HG03280 (cell line): ENCODE measurements at regions not wholly inside any gene's neighbourhood (a gene's known extent, or its start where the extent isn't known, plus 50 kb on each side); places are given as distances from the start of the nearest gene placed in this dataset.
"Not testable (repeated sequence)": the region's sequence is repeated elsewhere in the genome, so short reads cannot be mapped to it uniquely, and the experiment has no call there.

Experiments
- ATAC-seq: cut with Tn5 transposase; IDR thresholded peaks from one replicate; pipeline ENCODE4 v1.9.1; 2021; ENCODE audit warnings: mild to moderate bottlenecking, moderate library complexity; ENCODE audit not compliant: unreplicated experiment

DNA sequence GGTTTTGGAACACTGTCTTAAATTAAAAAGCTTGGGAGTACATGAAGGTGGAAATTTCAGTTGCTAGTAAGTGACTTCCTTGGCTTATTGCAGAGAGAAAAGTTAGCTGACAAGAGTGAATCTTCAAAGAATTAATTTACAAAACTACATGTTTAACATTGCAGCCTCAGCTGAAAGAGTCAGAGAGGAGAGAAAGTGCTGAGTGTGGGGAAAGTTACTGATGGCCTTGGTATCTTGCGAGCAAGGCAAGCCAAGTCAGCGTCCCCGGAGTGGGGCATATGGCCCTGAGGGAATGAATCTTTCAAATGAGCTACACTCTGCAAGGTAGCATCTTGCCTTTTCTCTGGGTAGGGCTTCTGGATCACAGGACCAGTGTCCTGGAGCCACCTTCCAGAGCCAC is 131.3 kb downstream of the LPIN1 start:
- ATAC-seq, result no peak

- ATAC-seq, result not testable (repeated sequence)
Measured at GRCh38 chr2:11885253-11885652, 138.8 kb downstream of the LPIN1 start.

GRCh38 chr2:11886899-11887298 is 140.5 kb downstream of the LPIN1 start:
- not testable (repeated sequence) for ATAC-seq

DNA sequence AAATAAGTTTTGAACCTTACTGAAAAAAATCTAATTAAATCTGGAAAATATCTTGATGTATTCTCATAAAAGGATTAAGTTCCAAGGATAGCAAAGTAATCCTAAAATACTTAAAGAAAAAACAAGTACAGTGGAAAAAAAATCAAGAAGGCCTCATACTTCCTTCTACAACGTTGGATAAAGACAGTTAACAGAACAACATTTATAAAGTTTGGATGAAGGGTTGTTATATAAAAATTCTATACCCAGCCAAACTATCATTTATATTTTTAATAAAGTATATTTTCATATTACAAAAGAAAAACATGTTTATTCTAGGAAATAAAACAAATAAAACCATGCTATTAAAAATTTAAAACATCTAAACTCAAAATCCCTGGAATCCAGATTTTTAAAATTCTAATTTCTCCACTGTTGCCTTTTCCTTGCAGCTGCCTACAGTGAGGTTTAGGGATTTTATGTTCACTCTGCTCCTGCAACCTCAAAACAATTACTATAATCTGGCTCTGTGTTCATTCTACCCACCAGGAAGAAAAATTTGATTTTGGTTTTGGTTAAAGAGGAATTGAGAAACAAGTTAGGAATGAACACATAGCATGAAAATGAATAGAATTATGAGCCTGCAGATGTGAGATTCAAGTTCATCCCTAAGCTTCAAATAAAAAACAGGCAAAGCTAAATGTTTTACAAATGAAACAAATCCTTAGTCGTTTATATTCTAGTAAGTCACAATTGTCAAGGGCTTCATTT is 142.8 kb downstream of the LPIN1 start:
- ATAC-seq, result no peak

- ATAC-seq, result no peak
Measured at GRCh38 chr2:11889854-11890253, 143.4 kb downstream of the LPIN1 start.

DNA sequence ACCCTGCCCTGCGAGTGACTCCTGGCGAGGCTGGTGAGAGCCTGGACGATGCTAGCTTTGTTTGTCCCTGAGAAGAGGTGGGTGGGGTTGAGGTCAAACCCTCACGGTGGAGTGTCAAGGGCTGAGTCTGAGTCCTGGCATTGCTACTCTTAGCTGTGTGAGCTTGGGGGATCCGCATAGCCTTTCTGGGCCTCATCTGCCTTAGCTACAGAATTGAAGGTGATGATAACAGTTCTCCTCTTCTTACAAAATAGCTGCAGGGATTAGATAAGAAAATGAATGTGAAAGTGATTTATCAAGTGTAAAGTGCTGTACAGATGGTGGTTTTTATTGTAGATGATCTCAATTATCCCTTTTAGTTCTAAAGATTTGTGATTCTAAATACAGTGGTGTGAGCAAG is 144.6 kb downstream of the LPIN1 start:
- ATAC-seq, result no peak

- ATAC-seq, result no peak
Measured at GRCh38 chr2:11891671-11892440, 145.4 kb downstream of the LPIN1 start.

DNA sequence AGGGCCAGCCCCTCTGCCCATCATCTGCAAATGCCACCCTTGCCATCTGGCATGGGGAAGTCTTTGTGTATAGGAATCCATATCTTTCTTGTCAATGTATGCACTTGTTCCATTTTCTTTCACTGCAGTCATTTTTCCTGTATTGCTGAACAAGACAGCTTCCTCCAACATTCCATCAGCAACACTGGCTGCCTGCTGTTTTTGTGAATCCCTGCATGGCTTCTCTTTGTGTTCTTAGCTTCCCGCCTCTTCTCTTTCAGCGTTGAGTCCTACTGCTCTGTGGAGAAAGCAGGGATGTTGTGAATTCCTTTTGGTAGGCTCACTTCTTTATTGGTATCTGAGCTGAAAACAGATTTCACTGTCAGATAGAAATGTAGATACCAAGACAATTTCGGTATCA is 150.0 kb downstream of the LPIN1 start:
- ATAC-seq, result no peak

- no peak for ATAC-seq
Measured at GRCh38 chr2:11898576-11898975, 152.1 kb downstream of the LPIN1 start.

DNA sequence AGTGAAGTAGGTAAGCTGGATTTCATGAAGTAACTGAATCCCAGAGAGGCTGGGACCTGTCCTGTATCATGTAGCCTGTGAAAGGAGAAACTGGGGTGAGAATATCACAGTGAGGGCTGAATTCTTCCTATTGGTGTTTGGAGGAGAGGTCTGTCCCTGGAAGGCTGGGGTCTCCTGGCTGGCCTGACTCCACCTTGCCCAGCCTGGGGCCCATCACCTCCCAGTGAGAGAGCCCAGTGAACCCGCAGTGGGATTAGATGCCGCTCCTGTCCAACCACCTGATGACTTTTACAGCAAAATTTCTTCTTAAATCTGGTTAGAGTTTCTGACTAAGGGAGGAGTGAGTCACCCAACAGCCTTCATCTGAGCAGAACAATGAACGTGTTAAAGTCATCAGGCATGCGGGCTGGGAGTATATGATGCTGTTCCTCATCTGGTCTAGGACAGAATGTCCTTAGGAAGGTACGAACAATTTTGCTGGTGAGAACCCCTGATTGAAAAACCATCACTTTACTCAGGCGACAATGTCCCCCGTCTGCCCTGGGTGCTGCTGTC is 152.9 kb downstream of the LPIN1 start:
- no peak for ATAC-seq

DNA sequence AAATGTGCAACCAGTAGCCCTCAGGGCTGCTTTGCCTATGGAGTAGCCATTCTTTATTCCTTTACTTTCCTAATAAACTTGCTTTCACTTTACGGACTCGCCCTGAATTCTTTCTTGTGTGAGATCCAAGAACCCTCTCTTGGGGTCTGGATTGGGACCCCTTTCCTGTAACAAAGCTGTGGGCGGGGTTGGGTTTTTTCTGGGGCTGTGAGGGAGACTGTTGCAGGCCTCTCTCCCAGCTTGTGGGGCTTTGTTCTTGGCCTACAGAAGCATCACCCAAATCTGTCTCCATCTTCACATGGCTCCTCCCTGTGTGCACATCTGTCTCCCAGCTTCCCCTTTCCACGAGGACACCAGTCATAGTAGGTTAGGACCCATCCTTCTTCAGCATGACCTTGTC is 154.5 kb downstream of the LPIN1 start:
- not testable (repeated sequence) for ATAC-seq

DNA sequence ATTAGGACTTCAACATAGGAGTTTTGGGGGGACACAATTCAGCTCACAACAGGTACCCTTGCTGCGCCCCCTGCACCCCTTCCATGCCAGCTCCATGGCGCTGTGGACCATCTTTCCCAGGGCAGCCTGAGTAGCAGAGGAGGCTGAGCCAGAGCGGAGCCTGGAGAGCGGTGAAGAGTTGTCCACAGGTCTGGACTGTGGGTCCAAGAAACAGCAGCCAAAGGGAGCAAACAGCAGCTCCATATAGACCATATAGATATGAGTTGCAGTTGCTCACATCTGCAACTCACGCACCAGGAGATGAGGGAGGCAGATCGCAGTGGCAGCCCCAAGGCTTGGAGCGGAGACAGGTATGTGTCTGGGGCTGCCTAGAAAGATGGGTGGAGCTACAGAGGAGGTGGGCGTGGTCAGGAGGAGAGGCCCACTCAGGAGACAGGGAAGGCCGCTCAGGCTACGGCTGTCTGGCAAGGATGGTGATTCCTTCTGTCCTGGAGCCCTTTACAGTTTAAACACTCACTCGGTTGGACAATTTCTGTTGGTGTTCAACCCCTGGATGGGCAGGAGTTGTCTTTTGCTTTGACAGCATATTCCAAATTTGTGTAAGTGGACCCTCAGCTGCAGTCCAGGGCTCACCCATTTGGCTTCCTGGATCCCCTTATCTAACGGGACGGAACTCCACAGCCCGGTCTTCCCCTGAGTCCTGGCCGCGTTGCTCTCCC is 155.1 kb downstream of the LPIN1 start:
- ATAC-seq, result no peak

- ATAC-seq, result no peak
Measured at GRCh38 chr2:11903085-11903606, 156.7 kb downstream of the LPIN1 start.

DNA sequence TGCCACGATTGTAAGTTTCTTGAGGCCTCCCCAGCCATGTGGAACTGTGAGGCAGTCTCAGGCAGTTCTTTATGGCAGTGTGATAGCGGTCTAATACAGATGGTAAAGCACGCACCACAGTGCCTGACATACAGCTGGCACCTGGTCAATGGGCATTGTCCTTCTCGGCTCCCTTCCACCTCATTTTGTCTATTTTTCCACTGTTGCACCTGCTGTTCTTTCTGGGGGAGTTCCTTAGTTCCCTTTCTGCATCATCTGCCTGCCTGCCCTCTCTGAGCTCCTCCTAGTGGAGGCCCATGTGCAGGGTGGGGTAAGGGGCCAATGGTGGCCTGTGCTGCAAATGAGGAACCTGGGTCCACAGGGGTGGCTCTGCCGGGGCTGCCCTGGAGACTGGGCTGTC is 157.6 kb downstream of the LPIN1 start:
- ATAC-seq, result no peak

- no peak for ATAC-seq
Measured at GRCh38 chr2:11904941-11905340, 158.5 kb downstream of the LPIN1 start.

- no peak for ATAC-seq
Measured at GRCh38 chr2:11907190-11907589, 160.8 kb downstream of the LPIN1 start.

DNA sequence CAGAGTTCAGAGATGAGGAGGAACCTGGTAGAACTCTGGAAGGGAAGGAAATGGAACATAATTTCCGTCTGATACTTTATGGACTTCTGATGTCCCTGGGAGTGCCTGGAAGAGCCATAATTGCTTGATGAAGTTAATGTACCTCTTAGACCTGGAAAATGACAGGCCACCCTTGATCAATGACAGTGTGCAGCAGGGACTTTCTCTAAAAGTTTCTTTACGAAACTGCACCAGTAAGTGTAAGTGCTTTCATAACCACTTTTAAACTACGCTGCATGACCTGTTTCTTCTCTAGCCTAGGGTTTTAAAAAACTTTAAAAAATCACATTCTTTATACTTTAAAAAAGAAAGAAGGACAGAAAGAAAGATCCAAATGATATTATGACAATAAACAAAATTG is 164.5 kb downstream of the LPIN1 start:
- no peak for ATAC-seq

DNA sequence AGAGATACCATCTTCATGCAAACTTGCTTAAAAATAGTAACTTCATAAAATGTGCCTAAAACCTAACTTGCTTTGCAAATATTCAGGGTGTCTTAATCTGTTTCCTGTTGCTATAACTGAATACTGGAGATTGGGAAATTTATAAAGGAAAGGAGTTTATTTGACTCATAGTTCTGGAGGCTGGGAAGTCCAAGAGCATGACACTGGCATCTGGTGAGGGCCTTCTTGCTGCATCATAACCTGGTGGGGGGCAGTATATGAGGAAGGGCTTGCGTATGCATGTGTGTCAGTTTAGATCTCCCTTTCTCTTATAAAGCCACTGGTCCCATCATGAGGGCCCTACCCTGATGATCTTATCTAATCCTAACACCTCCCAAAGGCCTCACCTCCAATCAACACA is 166.5 kb downstream of the LPIN1 start:
- ATAC-seq, result no peak

DNA sequence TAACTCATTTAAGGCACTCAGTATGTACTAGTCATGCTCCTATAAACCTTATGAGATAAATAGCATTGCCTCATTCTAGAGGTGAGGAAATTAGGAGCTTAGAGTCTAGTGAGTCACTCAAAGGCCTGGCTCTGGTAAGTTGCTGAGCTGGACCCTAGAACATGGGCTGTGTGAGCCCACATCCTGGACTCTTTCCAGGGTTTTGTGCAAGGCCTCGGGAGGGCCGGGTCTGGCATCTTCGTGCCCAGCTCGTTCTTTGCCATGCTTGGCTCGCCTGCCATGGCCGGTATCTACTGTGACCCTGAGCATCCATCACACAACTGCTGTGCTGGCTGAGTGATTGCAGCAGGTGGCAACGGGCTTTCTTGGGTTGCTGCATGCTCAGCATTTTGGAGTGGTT is 168.0 kb downstream of the LPIN1 start:
- no peak for ATAC-seq

DNA sequence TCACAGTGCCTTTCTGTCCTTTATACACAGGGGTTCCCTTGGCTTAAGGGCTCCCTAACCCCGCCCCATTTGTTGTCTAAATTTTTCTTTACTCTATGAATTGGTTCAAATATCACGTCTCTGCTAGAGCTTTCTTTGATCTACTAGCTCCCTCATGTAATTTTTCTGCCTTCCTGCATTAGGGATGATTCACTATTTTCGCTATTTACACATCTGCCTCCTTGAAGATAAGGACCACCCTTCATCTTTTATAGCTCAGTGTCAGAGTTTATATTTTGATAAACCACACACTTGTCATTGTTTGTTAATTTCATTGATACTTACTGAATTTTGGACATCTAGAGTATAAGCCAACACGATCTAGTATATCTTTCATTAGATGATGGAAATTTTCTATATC is 169.2 kb downstream of the LPIN1 start:
- ATAC-seq, result no peak

- ATAC-seq, result no peak
Measured at GRCh38 chr2:11919953-11920352, 173.5 kb downstream of the LPIN1 start.
